Neural cell (in vitro differentiated cells): ENCODE measurements at regions not wholly inside any gene's neighbourhood (a gene's known extent, or its start where the extent isn't known, plus 50 kb on each side); places are given as distances from the start of the nearest gene placed in this dataset.

Source experiments
- H2AFZ ChIP-seq: fragments of 200-600, 300-800 bp; sonication (generic), shearing (Covaris generic); 2 replicates; pipeline ENCODE4 v1.6.0; 2014; ENCODE audit warnings: low read depth, mild to moderate bottlenecking, antibody characterized with exemption, low read length, moderate library complexity
- H3F3A ChIP-seq: fragments of 200-600 bp; shearing (Covaris generic); 2 replicates; pipeline ENCODE4 v1.6.1; 2016; ENCODE audit warnings: mild to moderate bottlenecking, moderate library complexity, mixed read lengths, antibody characterized with exemption, low read length; ENCODE audit not compliant: insufficient read depth, poor library complexity, severe bottlenecking
- H3K27ac ChIP-seq: fragments of 200-600, 300-800 bp; sonication (generic), shearing (Covaris generic); 2 replicates; pipeline ENCODE4 v1.5.1; 2014; ENCODE audit warnings: mild to moderate bottlenecking, low read length, moderate library complexity
- H3K27me3 ChIP-seq: fragments of 300-800, 200-600 bp; sonication (generic), shearing (Covaris generic); 2 replicates; pipeline ENCODE4 v1.6.0; 2014; ENCODE audit warnings: mild to moderate bottlenecking, low read depth, low read length, moderate library complexity; ENCODE audit not compliant: insufficient read depth
- H3K36me3 ChIP-seq: fragments of 300-800, 200-600 bp; sonication (generic), shearing (Covaris generic); 2 replicates; pipeline ENCODE4 v1.5.1; 2014; ENCODE audit warnings: mild to moderate bottlenecking, antibody characterized with exemption, low read length, moderate library complexity; ENCODE audit not compliant: insufficient read depth
- H3K4me2 ChIP-seq: fragments of 300-800, 200-600 bp; sonication (generic), shearing (Covaris generic); 2 replicates; pipeline ENCODE4 v1.6.0; 2014; ENCODE audit warnings: mild to moderate bottlenecking, low read length
- H3K4me3 ChIP-seq: fragments of 300-800, 200-600 bp; sonication (generic), shearing (Covaris generic); 2 replicates; pipeline ENCODE4 v1.5.1; 2014; ENCODE audit warnings: mild to moderate bottlenecking, low read length, moderate library complexity
- H3K79me2 ChIP-seq: fragments of 200-600 bp; shearing (Covaris generic); replicated peaks from 2 replicates; pipeline ENCODE4 v1.6.0; 2014; ENCODE audit warnings: mild to moderate bottlenecking, low read length, moderate library complexity; ENCODE audit not compliant: insufficient read depth
- H3K9ac ChIP-seq: fragments of 300-800, 200-600 bp; sonication (generic), shearing (Covaris generic); 2 replicates; pipeline ENCODE4 v1.6.1; 2016; ENCODE audit warnings: mild to moderate bottlenecking, low read length, mixed read lengths
- H3K9me2 ChIP-seq: fragments of 200-600 bp; shearing (Covaris generic); 2 replicates; pipeline ENCODE4 v1.6.1; 2016; ENCODE audit warnings: mild to moderate bottlenecking, low read length, mixed read lengths; ENCODE audit not compliant: insufficient read depth
- H3K9me3 ChIP-seq: fragments of 200-600, 300-800 bp; sonication (generic), shearing (Covaris generic); 2 replicates; pipeline ENCODE4 v1.6.1; 2016; ENCODE audit warnings: mild to moderate bottlenecking, mixed run types, low read length, moderate library complexity, mixed read lengths
- H4K20me1 ChIP-seq: fragments of 200-600 bp; shearing (Covaris generic); 2 replicates; pipeline ENCODE4 v1.6.1; 2016; ENCODE audit warnings: mild to moderate bottlenecking, mixed run types; ENCODE audit not compliant: insufficient read depth
- EP300 ChIP-seq: fragments of 450-650 bp; conservative IDR thresholded peaks from 2 replicates; pipeline ENCODE4 v1.6.1; 2014; ENCODE audit warnings: antibody characterized with exemption, mild to moderate bottlenecking, moderate library complexity; ENCODE audit not compliant: poor library complexity, severe bottlenecking
- EZH2 ChIP-seq: fragments of 200-600, 300-800 bp; shearing (Covaris generic), sonication (generic); IDR thresholded peaks from 2 replicates; pipeline ENCODE4 v1.6.1; 2014; ENCODE audit warnings: antibody characterized with exemption, low read length, borderline replicate concordance, mild to moderate bottlenecking; ENCODE audit not compliant: insufficient read depth, poor library complexity, severe bottlenecking
- POLR2AphosphoS5 ChIP-seq: IDR thresholded peaks from 2 replicates; pipeline ENCODE4 v1.6.1; 2012
- RAD21 ChIP-seq: fragments of 450-650 bp; conservative IDR thresholded peaks from 2 replicates; pipeline ENCODE4 v1.6.1; 2014; ENCODE audit warnings: antibody characterized with exemption, mild to moderate bottlenecking, moderate library complexity
- REST ChIP-seq: IDR thresholded peaks from 2 replicates; pipeline ENCODE4 v1.6.1; 2012; ENCODE audit warnings: borderline replicate concordance
- SMC3 ChIP-seq: fragments of 450-650 bp; conservative IDR thresholded peaks from 2 replicates; pipeline ENCODE4 v1.6.1; 2014; ENCODE audit warnings: antibody characterized with exemption, mild to moderate bottlenecking, moderate library complexity; ENCODE audit not compliant: poor library complexity

DNA sequence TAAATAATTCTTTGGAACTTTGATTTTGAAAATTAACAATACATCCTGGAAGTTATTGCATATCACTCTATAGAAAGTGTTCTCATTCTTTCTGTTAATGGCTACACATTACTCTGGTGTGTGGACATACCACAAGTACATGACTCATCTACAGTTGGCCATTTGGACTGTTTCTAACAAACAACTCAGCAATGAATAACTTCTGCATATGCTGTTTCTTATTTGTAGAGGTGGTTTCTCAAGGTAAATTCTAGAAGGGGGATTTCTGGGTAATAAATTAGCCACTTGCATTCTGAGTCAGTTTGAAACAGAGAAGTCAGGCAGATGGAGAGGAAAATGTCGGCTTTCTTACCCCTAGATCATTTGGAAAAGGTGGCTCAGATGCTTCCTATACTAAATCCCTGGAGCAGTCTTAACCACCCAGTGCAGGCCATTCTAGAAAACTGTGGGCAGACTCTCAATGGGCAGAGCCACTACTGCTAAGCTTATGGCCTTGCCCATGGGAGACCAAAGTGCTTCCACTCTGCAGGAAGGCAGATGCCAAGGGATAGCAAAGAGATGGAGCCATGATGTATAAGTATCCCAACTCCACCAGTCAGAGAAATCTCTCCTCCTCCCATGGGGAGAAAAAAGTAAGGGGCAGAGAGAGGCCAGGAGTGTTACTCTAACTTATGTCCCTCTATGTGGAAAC is 194.0 kb upstream of the PLPP4 start:
- H4K20me1 ChIP-seq, result no peaks in the 10 kb centered on the region
- H3K9me2 ChIP-seq, result no peaks in the 10 kb centered on the region
- no peaks in the 10 kb centered on the region for H3K79me2 ChIP-seq
- H3K27ac ChIP-seq, result no peak overlapping the region
- no peak overlapping the region for H2AFZ ChIP-seq
- H3K4me3 ChIP-seq, result no peak overlapping the region
- TF ChIP-seq SMC3 (no peak), EP300 (no peak), EZH2 (no peak)
- no peaks in the 10 kb centered on the region for H3K36me3 ChIP-seq
- no peak overlapping the region for H3K9ac ChIP-seq
- H3K9me3 ChIP-seq, result no peaks in the 10 kb centered on the region
- H3K4me2 ChIP-seq, result no peak overlapping the region
- no peaks in the 10 kb centered on the region for H3F3A ChIP-seq
- no peaks in the 10 kb centered on the region for H3K27me3 ChIP-seq

- Histone ChIP-seq H3K4me2 (no peak overlapping the region), H3K9me3 (no peaks in the 10 kb centered on the region), H2AFZ (no peak overlapping the region), H3K9ac (no peak overlapping the region), H3K79me2 (no peaks in the 10 kb centered on the region), H3K36me3 (no peaks in the 10 kb centered on the region), H3K4me3 (no peak overlapping the region), H3F3A (no peaks in the 10 kb centered on the region), H4K20me1 (no peaks in the 10 kb centered on the region), H3K27ac (peak overlapping the region; percentile 76), H3K27me3 (no peaks in the 10 kb centered on the region), H3K9me2 (no peaks in the 10 kb centered on the region)
- no peak for TF ChIP-seq RAD21
- no peak for TF ChIP-seq SMC3
- TF ChIP-seq REST, result no peak
- no peak for TF ChIP-seq EZH2
- peak; percentile 63 for TF ChIP-seq POLR2AphosphoS5
- TF ChIP-seq EP300, result peak; percentile 82
Measured at GRCh38 chr10:120266022-120266421, 191.0 kb upstream of the PLPP4 start.

DNA sequence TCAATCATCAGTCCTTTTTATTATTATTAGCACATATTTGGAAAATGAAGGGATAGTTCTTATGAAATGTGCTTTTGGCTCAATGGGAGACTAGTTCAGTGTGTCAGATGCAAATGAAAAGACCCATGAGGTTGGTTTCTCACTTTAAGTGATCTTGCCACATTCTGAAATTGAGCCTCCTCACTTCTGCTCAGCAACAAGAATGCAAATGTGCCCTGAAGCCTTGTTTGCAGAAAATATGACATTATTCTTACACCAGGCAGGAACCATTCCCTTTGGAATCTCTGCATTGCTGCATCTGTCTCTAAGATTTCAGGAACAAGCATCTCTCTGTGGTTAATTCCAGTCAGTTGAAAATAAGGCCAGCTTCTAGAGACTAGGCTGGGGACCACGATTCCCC is 186.1 kb upstream of the PLPP4 start:
- Histone ChIP-seq H4K20me1 (no peaks in the 10 kb centered on the region), H3K9me2 (no peaks in the 10 kb centered on the region), H3K27ac (peak overlapping the region; percentile 70), H3K9me3 (no peaks in the 10 kb centered on the region), H3K4me3 (no peak overlapping the region), H2AFZ (no peak overlapping the region), H3K9ac (no peak overlapping the region), H3F3A (no peaks in the 10 kb centered on the region), H3K79me2 (no peaks in the 10 kb centered on the region), H3K36me3 (no peaks in the 10 kb centered on the region), H3K27me3 (no peaks in the 10 kb centered on the region), H3K4me2 (no peak overlapping the region)
- TF ChIP-seq POLR2AphosphoS5, result no peak
- peak; percentile 35 for TF ChIP-seq REST
